ENCODE measurements at regions not wholly inside any gene's neighbourhood (a gene's known extent, or its start where the extent isn't known, plus 50 kb on each side); places are given as distances from the start of the nearest gene placed in this dataset.

DNA sequence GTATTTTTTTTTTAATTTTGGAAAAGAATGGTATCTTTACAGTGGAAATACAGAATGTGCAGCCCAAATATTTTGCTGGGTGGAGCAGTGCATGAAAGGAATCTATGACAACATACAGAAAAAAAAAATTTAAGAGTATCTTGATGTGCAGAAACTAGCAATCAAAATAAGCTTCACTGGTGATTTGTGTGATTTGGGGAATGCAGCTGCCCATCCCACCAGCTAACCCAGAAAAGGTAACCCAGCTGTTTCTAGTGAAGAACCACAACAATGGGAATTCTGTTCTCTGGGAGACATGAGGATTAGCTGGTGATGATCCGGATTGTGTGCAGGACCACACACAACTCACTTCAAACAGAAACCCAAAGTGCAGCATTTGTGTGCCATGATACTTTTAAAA, 375.5 kb downstream of the SEMA3D start:
- Histone ChIP-seq H3K27ac (ENCODE audit: low read depth, low read length) (no peak overlapping the region), H3K4me3 (ENCODE audit: low read length) (no peak overlapping the region), H3K36me3 (ENCODE audit: control insufficient read depth in 2 of 3, insufficient read depth in 3 of 3, low read length in 3 of 3) (no peaks in the 10 kb centered on the region), H3K9me3 (ENCODE audit: control insufficient read depth in 2 of 3, low read length in 3 of 3) (no peaks in the 10 kb centered on the region), H3K27me3 (ENCODE audit: control insufficient read depth in 2 of 2, insufficient read depth in 2 of 2, low read length in 2 of 2) (no peaks in the 10 kb centered on the region), H3K4me1 (ENCODE audit: control insufficient read depth in 2 of 2, insufficient read depth in 2 of 2, low read length in 2 of 2) (no peaks in the 10 kb centered on the region)
- intact Hi-C loops (cut with micrococcal nuclease) = no loop called here
- ATAC-seq = no peak
- H3K4me3 Mint-ChIP-seq = no peak overlapping the region
- no peaks in the 10 kb centered on the region for H3K4me1 Mint-ChIP-seq
- peaks cover 0 to 9% (median 0%) of the 10 kb centered on the region in 5 donors for H3K27me3 Mint-ChIP-seq
- ChIA-PET POLR2A (no interaction called here), CTCF (no interaction called here)
- DNase-seq = no peak
- H3K9me3 Mint-ChIP-seq = peaks cover 0 to 7% (median 0%) of the 10 kb centered on the region in 11 donors
- no peaks in the 10 kb centered on the region for H3K36me3 Mint-ChIP-seq
- H3K27ac Mint-ChIP-seq = no peak overlapping the region

DNA sequence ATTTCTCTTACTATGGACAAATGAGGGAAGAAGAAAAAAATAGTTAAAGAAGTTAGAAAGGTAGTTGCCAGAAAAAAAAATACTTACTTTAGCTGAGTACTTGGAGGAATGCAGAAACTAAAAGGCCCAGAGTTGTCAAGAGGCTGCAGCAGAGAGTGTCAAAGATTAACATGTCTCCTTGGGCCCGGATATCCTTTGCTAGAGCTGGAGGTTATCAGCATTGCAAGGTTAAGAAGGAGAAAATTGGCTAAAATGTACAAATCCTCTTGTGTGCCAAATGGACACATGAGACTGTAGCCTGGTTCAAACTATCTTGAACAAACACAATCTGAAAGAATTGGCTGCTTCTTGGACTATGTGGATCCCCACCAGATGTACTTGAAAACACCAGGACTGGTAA, 377.0 kb downstream of the SEMA3D start:
- no peak overlapping the region for H3K4me3 Mint-ChIP-seq
- H3K36me3 Mint-ChIP-seq = no peaks in the 10 kb centered on the region
- Histone ChIP-seq H3K9me3 (ENCODE audit: control insufficient read depth in 2 of 3, low read length in 3 of 3) (no peaks in the 10 kb centered on the region), H3K27me3 (ENCODE audit: control insufficient read depth in 2 of 2, insufficient read depth in 2 of 2, low read length in 2 of 2) (no peaks in the 10 kb centered on the region), H3K27ac (ENCODE audit: low read depth, low read length) (no peak overlapping the region), H3K4me1 (ENCODE audit: control insufficient read depth in 2 of 2, insufficient read depth in 2 of 2, low read length in 2 of 2) (no peaks in the 10 kb centered on the region), H3K4me3 (ENCODE audit: low read length) (no peak overlapping the region), H3K36me3 (ENCODE audit: control insufficient read depth in 2 of 3, insufficient read depth in 3 of 3, low read length in 3 of 3) (no peaks in the 10 kb centered on the region)
- DNase-seq (no peak), ATAC-seq (no peak)
- CTCF ChIA-PET = no interaction called here
- POLR2A ChIA-PET = no interaction called here
- H3K9me3 Mint-ChIP-seq = peaks cover 0 to 7% (median 0%) of the 10 kb centered on the region in 11 donors
- H3K27ac Mint-ChIP-seq = no peak overlapping the region
- H3K27me3 Mint-ChIP-seq = peaks cover 0 to 9% (median 0%) of the 10 kb centered on the region in 5 donors
- intact Hi-C loops (cut with micrococcal nuclease) = no loop called here
- H3K4me1 Mint-ChIP-seq = no peaks in the 10 kb centered on the region

DNA sequence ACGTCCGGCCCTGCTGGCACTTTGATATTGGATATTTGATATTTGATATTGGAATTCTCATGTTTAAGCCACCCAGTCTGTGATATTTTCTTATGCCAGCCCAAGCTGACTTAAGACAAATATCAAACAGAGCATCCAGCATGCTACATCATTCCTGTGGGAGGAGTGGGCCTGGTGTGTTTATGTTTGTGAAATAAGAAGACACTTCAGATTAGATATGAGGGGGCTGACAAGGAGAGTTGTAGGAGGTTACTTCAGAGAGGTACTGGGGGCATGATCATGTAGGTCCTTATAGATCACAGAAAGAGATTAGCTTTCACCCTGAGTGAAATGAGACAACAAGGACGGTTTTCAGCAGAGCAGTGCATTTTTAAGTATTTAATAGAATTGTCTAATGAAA, 382.9 kb downstream of the SEMA3D start:
- H3K27me3 ChIP-seq (ENCODE audit: control insufficient read depth in 2 of 2, insufficient read depth in 2 of 2, low read length in 2 of 2) = no peaks in the 10 kb centered on the region
- no peak overlapping the region for H3K27ac Mint-ChIP-seq
- no peak overlapping the region for H3K27ac ChIP-seq (ENCODE audit: low read depth, low read length)
- CTCF ChIA-PET = no interaction called here
- no peaks in the 10 kb centered on the region for H3K4me1 ChIP-seq (ENCODE audit: control insufficient read depth in 2 of 2, insufficient read depth in 2 of 2, low read length in 2 of 2)
- H3K9me3 Mint-ChIP-seq = peaks cover 0 to 7% (median 0%) of the 10 kb centered on the region in 11 donors
- DNase-seq (no peak), ATAC-seq (no peak)
- no peak overlapping the region for H3K4me3 ChIP-seq (ENCODE audit: low read length)
- H3K4me3 Mint-ChIP-seq = no peak overlapping the region
- H3K36me3 ChIP-seq (ENCODE audit: control insufficient read depth in 2 of 3, insufficient read depth in 3 of 3, low read length in 3 of 3) = no peaks in the 10 kb centered on the region
- no peaks in the 10 kb centered on the region for H3K9me3 ChIP-seq (ENCODE audit: control insufficient read depth in 2 of 3, low read length in 3 of 3)
- POLR2A ChIA-PET = no interaction called here
- intact Hi-C loops (cut with micrococcal nuclease) = no loop called here
- H3K27me3 Mint-ChIP-seq = peaks cover 0 to 5% (median 0%) of the 10 kb centered on the region in 5 donors
- H3K4me1 Mint-ChIP-seq = no peaks in the 10 kb centered on the region
- H3K36me3 Mint-ChIP-seq = no peaks in the 10 kb centered on the region

DNA sequence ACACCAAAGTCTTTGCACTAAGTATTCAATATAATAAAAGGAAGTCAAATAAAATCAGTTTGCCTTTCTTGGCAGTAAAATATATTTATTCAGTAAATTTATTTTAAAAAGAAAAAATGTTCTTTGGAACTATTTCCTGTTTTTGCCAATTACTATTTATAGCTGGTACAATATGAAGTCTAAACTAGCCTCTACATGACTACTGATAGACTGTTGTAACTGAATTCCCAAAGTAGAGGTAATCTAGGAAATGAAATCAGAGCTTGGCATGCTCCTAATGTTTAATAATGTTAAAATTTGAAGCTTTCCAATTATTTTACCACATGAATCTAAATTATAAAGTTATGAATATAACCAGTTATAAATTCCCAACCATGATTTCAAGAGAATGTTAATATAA, 385.5 kb downstream of the SEMA3D start:
- no peaks in the 10 kb centered on the region for H3K27me3 ChIP-seq (ENCODE audit: control insufficient read depth in 2 of 2, insufficient read depth in 2 of 2, low read length in 2 of 2)
- no peaks in the 10 kb centered on the region for H3K4me1 ChIP-seq (ENCODE audit: control insufficient read depth in 2 of 2, insufficient read depth in 2 of 2, low read length in 2 of 2)
- no peak overlapping the region for H3K4me3 ChIP-seq (ENCODE audit: low read length)
- Mint-ChIP-seq H3K4me3 (no peak overlapping the region), H3K27me3 (no peaks in the 10 kb centered on the region), H3K9me3 (peaks cover 0 to 14% (median 3%) of the 10 kb centered on the region in 11 donors), H3K27ac (no peak overlapping the region), H3K4me1 (no peaks in the 10 kb centered on the region), H3K36me3 (no peaks in the 10 kb centered on the region)
- ChIA-PET CTCF (no interaction called here), POLR2A (no interaction called here)
- H3K27ac ChIP-seq (ENCODE audit: low read depth, low read length) = no peak overlapping the region
- no peaks in the 10 kb centered on the region for H3K9me3 ChIP-seq (ENCODE audit: control insufficient read depth in 2 of 3, low read length in 3 of 3)
- DNase-seq (no peak), ATAC-seq (no peak)
- no peaks in the 10 kb centered on the region for H3K36me3 ChIP-seq (ENCODE audit: control insufficient read depth in 2 of 3, insufficient read depth in 3 of 3, low read length in 3 of 3)
- intact Hi-C loops (cut with micrococcal nuclease) = no loop called here

DNA sequence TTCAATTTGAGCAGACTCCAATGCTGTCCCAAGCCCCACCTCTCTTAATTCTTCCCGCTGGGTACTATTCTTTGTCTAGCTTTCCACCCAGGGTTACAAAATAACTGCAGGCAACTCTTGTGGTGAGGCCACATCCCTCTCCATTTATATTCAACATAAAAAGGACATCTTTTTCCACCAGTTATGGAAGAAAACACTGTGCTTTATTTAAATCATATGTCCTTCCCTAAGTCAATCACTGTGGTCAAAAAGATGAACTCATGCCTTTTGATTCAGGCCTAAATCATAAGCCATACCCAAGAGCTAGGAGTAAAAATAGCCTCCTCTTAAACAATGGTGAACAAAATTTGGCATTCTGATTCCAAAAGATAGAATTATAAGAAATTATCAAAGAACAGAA, 386.0 kb downstream of the SEMA3D start:
- no peak overlapping the region for H3K4me3 ChIP-seq (ENCODE audit: low read length)
- no peaks in the 10 kb centered on the region for H3K4me1 Mint-ChIP-seq
- ChIA-PET POLR2A (no interaction called here), CTCF (no interaction called here)
- H3K27me3 ChIP-seq (ENCODE audit: control insufficient read depth in 2 of 2, insufficient read depth in 2 of 2, low read length in 2 of 2) = no peaks in the 10 kb centered on the region
- H3K9me3 Mint-ChIP-seq = peaks cover 0 to 19% (median 3%) of the 10 kb centered on the region in 11 donors
- H3K36me3 Mint-ChIP-seq = no peaks in the 10 kb centered on the region
- H3K4me1 ChIP-seq (ENCODE audit: control insufficient read depth in 2 of 2, insufficient read depth in 2 of 2, low read length in 2 of 2) = no peaks in the 10 kb centered on the region
- H3K36me3 ChIP-seq (ENCODE audit: control insufficient read depth in 2 of 3, insufficient read depth in 3 of 3, low read length in 3 of 3) = no peaks in the 10 kb centered on the region
- no peaks in the 10 kb centered on the region for H3K27me3 Mint-ChIP-seq
- H3K27ac Mint-ChIP-seq = no peak overlapping the region
- no peaks in the 10 kb centered on the region for H3K9me3 ChIP-seq (ENCODE audit: control insufficient read depth in 2 of 3, low read length in 3 of 3)
- intact Hi-C loops (cut with micrococcal nuclease) = no loop called here
- no peak for DNase-seq
- ATAC-seq = no peak
- H3K27ac ChIP-seq (ENCODE audit: low read depth, low read length) = no peak overlapping the region
- no peak overlapping the region for H3K4me3 Mint-ChIP-seq

DNA sequence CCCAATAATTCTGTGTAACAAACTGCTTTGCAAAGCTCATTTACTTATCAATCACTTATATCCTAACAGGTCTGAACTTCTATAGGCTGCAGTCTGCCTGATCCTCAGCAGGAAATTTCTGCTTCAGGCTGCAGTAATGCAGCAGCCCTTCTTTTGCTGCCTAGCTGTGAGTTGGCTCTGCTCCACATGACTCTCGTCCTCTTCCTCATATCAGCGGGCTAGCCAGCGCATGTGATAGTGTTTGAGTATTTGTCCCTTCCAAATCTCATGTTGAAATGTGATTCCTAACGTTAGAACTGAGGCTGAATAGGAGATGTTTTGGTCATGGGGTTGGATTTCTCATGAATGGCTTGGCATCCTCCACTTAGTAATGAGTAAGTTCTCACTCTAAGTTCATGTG, 387.8 kb downstream of the SEMA3D start:
- ChIA-PET CTCF (no interaction called here), POLR2A (no interaction called here)
- DNase-seq (no peak), ATAC-seq (no peak)
- intact Hi-C loops (cut with micrococcal nuclease) = no loop called here
- H3K4me3 ChIP-seq (ENCODE audit: low read length) = no peak overlapping the region
- H3K36me3 ChIP-seq (ENCODE audit: control insufficient read depth in 2 of 3, insufficient read depth in 3 of 3, low read length in 3 of 3) = no peaks in the 10 kb centered on the region
- no peaks in the 10 kb centered on the region for H3K9me3 ChIP-seq (ENCODE audit: control insufficient read depth in 2 of 3, low read length in 3 of 3)
- Mint-ChIP-seq H3K36me3 (no peaks in the 10 kb centered on the region), H3K27ac (no peak overlapping the region), H3K4me1 (no peaks in the 10 kb centered on the region), H3K27me3 (no peaks in the 10 kb centered on the region), H3K4me3 (no peak overlapping the region), H3K9me3 (peaks cover 0 to 19% (median 3%) of the 10 kb centered on the region in 11 donors)
- no peaks in the 10 kb centered on the region for H3K4me1 ChIP-seq (ENCODE audit: control insufficient read depth in 2 of 2, insufficient read depth in 2 of 2, low read length in 2 of 2)
- no peak overlapping the region for H3K27ac ChIP-seq (ENCODE audit: low read depth, low read length)
- no peaks in the 10 kb centered on the region for H3K27me3 ChIP-seq (ENCODE audit: control insufficient read depth in 2 of 2, insufficient read depth in 2 of 2, low read length in 2 of 2)

DNA sequence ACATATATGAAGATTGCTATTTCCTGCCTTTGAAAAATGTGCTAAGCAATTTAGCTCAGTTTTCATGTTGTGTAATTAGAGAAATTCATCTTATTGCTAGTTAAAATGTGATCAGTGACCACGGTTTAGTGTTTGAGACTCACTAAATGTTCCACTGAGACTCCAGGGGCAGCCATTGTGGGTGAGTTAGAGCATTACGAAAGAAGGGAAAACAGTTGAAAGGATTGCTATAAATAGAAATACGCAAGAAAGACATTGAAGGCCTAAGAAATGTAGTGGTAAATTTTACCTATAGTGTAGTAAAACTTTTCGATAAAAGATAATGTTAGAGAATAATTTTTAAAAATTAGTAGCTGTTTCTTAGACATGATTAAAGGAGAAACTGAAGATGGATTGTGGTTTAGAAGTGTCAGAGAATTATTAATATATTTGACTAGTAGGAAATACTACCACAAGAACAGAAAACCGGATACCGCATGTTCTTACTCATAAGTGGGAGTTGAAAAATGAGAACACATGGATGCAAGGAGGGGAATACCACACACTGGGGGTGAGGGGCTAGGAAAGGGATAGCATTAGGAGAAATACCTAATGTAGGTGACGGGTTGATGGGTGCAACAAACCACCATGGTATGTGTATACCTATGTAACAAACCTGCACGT, 394.5 kb downstream of the SEMA3D start:
- intact Hi-C loops (cut with micrococcal nuclease) = no loop called here

More for the DNA sequence above, 394.5 kb downstream of the SEMA3D start:
- ChIA-PET POLR2A (no interaction called here), CTCF (no interaction called here)
- H3K4me3 ChIP-seq (ENCODE audit: low read length) = no peak overlapping the region
- no peaks in the 10 kb centered on the region for H3K36me3 Mint-ChIP-seq
- ATAC-seq = no peak
- H3K27ac Mint-ChIP-seq = no peak overlapping the region
- no peaks in the 10 kb centered on the region for H3K27me3 Mint-ChIP-seq
- H3K9me3 Mint-ChIP-seq = peaks cover 0 to 11% (median 1%) of the 10 kb centered on the region in 11 donors
- H3K27ac ChIP-seq (ENCODE audit: low read depth, low read length) = no peak overlapping the region
- no peak for DNase-seq
- no peak overlapping the region for H3K4me3 Mint-ChIP-seq
- H3K4me1 Mint-ChIP-seq = peaks cover 0 to 2% (median 0%) of the 10 kb centered on the region in 7 donors
- no peaks in the 10 kb centered on the region for H3K36me3 ChIP-seq (ENCODE audit: control insufficient read depth in 2 of 3, insufficient read depth in 3 of 3, low read length in 3 of 3)
- H3K4me1 ChIP-seq (ENCODE audit: control insufficient read depth in 2 of 2, insufficient read depth in 2 of 2, low read length in 2 of 2) = no peaks in the 10 kb centered on the region
- H3K9me3 ChIP-seq (ENCODE audit: control insufficient read depth in 2 of 3, low read length in 3 of 3) = no peaks in the 10 kb centered on the region
- H3K27me3 ChIP-seq (ENCODE audit: control insufficient read depth in 2 of 2, insufficient read depth in 2 of 2, low read length in 2 of 2) = no peaks in the 10 kb centered on the region

Measured in naive thymus-derived CD4-positive, alpha-beta T cell (primary cell).